Stomach (tissue), 4 donors: ENCODE measurements at regions not wholly inside any gene's neighbourhood (a gene's known extent, or its start where the extent isn't known, plus 50 kb on each side); places are given as distances from the start of the nearest gene placed in this dataset.

Source experiments
- POLR2A ChIP-seq, 4 donors: fragments of 450-650 bp; IDR thresholded peaks; one replicate each; pipeline ENCODE4 v1.6.1; 2016; ENCODE audit warnings: antibody characterized with exemption in 4 of 4, control low read depth in 2 of 4, mild to moderate bottlenecking in 1 of 4, moderate library complexity in 1 of 4
- TF ChIP-seq, protein P1 (sequence below), 7 experiments: fragments of 450-650 bp in 4 of 7; fragments of 200-600 bp in 3 of 7; sonication (generic) in 3 of 7; IDR thresholded peaks; one replicate each; pipeline ENCODE4 v1.5.1; 2016 to 2019; ENCODE audit warnings: antibody characterized with exemption in 7 of 7, control low read depth in 2 of 7, mild to moderate bottlenecking in 1 of 7

- TF ChIP-seq, protein P1, sequence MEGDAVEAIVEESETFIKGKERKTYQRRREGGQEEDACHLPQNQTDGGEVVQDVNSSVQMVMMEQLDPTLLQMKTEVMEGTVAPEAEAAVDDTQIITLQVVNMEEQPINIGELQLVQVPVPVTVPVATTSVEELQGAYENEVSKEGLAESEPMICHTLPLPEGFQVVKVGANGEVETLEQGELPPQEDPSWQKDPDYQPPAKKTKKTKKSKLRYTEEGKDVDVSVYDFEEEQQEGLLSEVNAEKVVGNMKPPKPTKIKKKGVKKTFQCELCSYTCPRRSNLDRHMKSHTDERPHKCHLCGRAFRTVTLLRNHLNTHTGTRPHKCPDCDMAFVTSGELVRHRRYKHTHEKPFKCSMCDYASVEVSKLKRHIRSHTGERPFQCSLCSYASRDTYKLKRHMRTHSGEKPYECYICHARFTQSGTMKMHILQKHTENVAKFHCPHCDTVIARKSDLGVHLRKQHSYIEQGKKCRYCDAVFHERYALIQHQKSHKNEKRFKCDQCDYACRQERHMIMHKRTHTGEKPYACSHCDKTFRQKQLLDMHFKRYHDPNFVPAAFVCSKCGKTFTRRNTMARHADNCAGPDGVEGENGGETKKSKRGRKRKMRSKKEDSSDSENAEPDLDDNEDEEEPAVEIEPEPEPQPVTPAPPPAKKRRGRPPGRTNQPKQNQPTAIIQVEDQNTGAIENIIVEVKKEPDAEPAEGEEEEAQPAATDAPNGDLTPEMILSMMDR (IDR thresholded peaks at IDR 0.05) = no peak
- no peak for TF ChIP-seq POLR2A (IDR thresholded peaks at IDR 0.05)
Observed at GRCh38 chr2:122105171-122105876, 349.9 kb downstream of the TSN start.
